Left ventricle myocardium superior (tissue), 1 donor: ENCODE measurements at regions not wholly inside any gene's neighbourhood (a gene's known extent, or its start where the extent isn't known, plus 50 kb on each side); places are given as distances from the start of the nearest gene placed in this dataset.
"Not testable (repeated sequence)": the region's sequence is repeated elsewhere in the genome, so short reads cannot be mapped to it uniquely, and the experiment has no call there.

Experiments
- ATAC-seq: fragments of 200-7000 bp; cut with Tn5 transposase; one replicate; pipeline ENCODE4 v1.9.1; 2020; ENCODE audit warnings: mild to moderate bottlenecking, moderate library complexity
- DNase-seq: peaks from one replicate; pipeline ENCODE4 v3.0.0-alpha.2; 2020
- intact Hi-C: fragments of 100-400 bp; cut with micrococcal nuclease; formaldehyde crosslinking; loops from one replicate; pipeline ENCODE4 v1.11.0; 2022
- donor health status: DM: no; HTN: yes; CAD: no; lungs with severe emphysema.

DNA sequence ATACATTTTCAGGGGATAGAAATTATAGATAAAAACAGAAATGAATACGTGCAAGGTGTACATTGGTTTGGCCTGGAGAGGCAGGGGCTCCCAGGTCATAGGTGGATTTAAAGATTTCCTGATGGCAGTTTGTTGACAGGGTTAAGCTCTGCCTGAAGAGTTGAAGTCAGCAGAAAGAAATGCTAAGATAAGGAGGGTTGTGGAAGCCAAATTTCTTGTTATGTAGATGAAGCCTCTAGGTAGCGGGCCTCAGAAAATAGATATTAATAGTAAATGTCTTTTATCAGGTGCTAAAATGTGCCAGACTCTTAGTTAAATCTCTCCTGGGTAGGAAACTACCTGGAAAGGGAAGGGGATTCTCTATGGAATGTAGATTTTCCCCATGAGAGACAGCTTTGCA, 188.8 kb downstream of the CDH26 start:
- DNase-seq, result no peak
- peak; percentile 72 for ATAC-seq
- intact Hi-C loops, result no loop called here

DNA sequence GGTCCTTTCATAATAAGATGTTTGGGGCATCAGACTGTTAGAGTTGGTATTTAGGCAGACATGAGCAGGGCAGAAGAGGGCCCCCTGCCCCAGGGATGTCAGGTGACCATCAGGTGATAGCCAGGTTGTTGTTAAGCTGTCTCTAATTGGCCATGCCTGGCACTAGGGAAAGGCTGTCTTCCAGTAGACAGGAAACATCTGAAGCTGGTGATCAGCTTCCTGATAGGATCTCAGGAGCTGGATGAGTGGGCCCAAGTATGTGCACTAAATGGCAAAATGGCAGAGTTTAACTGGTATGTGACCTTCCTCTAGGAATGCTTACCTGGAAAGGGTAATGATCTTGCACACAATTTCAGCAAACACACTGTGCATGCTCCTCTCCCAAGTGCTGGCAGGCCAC, 190.7 kb downstream of the CDH26 start:
- DNase-seq, result no peak
- intact Hi-C loops, result no loop called here
- no peak for ATAC-seq

DNA sequence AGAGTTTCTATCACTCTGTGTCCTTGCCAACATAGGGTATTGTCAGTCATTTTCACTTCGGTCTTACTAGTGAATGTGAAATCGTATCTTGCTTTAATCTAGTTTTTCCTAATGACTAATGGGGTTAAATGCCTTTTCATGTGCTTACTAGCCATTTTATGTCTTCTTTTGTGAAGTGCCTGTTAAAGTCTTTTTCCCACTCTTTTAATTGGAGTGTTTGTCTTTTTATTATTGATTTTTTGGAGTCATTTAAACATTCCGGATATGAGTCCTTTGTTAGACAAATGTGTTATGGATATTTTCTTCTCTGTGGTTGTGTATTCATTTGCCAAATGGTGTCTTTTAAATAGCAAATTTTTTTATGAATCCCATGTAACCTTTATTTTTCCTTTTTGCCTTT, 194.6 kb downstream of the CDH26 start:
- ATAC-seq (no peak), DNase-seq (no peak)
- intact Hi-C loops, result no loop called here

DNA sequence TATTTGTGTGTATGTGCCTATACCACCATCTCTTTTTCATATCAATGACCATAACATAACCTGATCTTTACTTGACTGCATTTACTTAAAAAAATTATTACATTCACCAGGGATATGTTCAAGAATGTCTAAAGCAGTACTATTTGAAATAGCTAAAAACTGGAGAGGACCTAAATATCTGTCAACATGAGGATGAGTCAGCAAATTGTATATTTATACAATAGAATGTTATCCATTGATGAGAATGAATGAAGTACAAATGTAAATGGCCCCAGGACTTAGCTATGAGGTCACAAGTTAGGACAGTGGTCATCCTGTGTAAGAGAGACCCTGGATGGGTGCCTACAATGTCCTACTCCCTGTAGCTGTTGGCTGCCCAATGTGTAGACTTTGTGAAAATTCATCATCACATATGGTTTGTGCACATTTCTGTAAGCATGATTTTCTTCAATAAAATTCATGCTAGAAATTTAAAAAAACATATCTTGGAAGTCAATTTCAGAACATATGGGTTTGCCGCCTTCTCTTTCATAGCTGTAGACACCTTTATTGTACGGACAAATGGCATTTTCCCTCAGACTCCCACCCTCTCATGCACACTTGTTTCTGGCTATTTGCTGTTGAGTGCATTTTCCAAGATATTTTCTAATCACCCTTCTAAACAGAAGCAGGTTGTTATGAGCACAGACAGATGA, 202.4 kb downstream of the CDH26 start:
- ATAC-seq (no peak), DNase-seq (no peak)
- intact Hi-C loops, result no loop called here

DNA sequence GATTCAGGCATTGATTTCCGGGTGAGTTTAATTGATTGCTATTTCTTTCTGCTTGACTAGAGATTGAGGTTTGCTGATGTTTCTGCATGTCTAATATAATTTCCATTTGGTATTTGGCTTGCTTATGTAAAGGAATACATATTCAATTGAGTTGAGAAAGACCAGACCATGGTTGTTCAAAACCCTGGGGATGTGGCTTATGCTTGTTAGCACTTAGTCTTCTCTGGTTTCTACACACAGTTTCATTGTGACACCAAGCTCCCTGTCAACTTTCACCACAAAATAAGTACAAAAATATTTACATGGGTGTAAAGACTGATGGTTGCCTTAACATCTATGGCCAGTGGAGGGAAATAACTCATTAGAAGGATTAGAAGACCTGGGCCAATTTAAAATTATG, 209.6 kb downstream of the CDH26 start:
- intact Hi-C loops, result no loop called here
- DNase-seq, result no peak
- no peak for ATAC-seq

DNA sequence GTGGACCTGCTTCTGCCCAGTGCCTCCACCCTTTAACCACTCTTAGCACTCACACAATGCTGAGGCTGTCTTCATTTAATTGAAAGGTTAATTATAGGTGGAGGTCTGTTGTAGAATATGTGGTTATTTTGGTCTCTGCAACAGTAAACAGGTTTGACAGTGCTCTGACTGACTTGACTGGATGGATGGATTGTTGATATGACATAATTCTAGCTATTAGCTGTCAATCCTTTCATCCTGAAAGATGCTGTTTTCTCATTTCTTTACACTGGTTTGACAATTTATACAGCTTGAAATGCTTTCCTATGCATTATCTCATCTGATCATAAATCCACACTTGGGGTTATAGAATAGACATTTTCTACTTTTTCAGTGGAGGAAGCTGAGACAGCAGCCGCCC, 210.7 kb downstream of the CDH26 start:
- DNase-seq (no peak), ATAC-seq (no peak)
- intact Hi-C loops, result no loop called here

DNA sequence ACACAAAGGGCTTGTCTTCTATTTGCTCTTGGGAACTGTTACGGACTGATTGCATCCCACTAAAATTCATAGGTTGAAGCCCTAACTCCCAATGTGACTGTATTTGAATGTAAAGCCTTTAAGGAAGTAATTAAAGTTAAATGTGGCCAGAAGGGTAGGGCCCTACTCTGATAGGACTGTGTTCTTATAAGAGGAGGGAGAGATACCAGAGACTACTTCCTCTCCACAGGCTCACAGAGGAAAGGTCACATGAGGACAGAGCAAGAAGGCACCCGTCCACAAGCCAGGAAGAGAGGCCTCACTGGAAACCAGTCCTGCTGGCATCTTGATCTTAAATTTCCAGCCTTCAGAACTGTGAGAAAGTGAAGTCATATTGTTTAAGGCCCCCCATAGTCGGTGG, 211.9 kb downstream of the CDH26 start:
- ATAC-seq, result no peak
- DNase-seq, result no peak
- intact Hi-C loops, result no loop called here

DNA sequence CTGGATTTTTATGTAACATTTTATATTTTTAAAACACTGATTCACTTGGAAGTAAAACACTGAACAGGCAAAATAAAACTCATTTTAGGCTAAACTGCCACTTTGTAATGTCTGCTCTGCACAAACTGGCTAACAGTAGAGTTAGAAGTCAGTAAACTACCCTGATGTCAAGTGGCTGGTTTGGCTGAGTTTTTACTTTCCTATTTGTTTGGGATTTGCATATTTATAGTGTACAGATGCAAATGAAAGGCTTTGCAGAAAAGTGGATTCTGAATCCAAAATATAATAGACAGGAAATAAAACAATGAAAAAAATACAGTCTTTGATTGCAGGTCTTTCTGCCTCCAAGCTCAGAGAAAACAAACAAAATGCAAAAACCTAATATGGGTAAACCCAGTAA, 213.1 kb downstream of the CDH26 start:
- no peak for ATAC-seq
- DNase-seq, result no peak
- intact Hi-C loops, result no loop called here

DNA sequence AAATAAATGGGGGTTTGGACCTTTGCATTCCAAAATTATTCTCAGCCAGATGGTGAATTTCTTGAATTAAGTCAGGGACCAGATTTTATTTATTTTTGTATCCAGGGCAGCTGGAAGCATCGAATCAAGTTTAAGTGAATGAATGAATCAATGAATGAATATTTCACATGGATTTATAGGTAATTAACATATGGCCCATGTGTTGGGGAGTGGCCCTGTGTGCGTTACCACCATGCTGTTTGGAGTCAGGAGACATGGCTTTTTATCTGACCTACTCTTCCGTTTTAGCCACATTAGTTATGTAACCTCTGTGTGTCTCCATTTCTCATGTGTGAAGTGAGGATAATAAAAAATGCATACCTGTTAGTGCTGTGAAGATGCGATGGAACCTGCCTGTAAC, 213.5 kb downstream of the CDH26 start:
- ATAC-seq (no peak), DNase-seq (no peak)
- intact Hi-C loops, result no loop called here

DNA sequence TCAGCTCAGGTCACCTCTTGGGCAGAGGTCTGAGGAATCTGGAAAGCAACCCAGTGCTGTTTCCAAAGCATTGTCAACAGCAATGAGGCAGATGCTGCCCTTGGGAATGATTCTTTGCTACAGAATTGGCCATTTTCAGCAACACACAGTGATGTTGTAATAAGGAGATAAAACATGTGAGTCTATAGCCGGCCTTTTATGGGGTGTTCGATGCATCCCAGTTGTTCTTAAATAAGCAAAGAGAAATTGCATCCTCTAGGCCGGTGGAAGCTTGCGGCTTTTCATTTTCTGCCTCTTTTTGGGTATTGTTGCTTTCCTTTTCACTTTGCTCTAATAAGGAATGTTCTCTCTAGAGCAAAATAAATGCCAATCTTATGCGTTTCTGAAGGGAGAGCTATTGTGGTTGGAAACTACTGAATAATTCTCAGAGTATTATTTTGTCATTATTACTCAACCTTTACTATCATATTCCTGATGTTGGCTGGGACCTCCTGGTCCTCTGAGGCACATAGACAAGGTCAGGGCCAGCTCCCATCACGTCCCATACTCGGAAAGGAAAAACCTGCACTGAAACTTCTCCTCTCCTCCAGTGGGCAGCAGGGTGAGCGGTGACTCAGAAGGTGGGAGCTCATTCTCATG, 214.2 kb downstream of the CDH26 start:
- intact Hi-C loops, result no loop called here
- no peak for DNase-seq
- ATAC-seq, result peak; percentile 47

DNA sequence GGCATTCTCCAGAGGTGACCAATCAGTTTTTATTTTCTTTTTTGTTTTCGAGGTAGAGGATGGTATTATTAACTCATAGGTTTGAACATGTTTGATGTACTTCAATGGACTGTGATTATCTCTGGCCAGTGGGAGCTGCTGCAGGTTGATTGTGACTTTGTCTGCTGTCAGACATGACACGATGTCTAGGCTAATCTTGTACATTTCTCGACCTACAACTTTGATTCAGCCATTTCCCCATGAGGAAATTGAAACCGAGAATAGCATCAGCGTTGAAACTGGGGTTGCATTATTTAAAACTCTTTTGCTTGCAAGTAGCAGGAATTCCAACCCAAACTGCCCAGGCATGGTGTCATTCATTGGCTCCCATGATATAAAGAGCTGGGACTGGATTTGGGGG, 218.9 kb downstream of the CDH26 start:
- DNase-seq (no peak), ATAC-seq (no peak)
- intact Hi-C loops, result no loop called here

DNA sequence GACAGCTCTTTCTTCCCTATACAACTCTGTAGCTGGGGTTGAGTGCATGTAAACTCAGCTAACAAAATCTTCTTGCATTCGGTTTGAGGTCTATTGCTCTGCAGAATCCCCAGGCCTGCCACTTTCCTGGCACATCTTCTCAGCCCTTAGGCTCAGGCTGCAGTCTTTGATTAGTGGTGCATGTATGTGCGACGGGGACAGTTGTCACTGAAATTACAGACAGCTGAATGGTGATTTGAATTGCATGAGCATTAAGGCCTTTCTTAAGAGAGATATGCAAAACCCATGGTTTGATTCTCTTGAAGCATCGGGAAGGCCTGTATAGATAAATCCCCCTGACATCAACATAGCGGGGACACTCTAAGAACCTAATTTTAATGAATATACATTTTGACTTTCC, 222.8 kb downstream of the CDH26 start:
- intact Hi-C loops, result no loop called here
- DNase-seq (no peak), ATAC-seq (no peak)

DNA sequence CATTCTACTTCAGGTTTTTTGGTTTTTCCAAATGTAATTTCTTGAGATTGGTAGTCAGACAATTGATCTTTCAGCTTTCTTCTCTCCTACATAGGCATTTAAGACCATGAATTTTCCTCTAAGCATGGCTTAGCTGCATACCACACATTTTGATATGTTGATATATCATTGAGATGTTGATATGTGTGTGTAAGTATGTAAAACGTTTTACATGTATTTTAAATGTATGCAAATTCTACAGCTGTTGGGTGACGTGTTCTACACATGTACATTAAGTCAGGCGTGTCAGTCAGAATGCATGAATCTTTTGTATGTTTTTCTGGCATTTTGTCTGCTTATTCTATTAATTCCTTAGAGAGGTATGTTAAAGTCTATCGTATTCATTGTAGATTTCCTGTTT, 228.2 kb downstream of the CDH26 start:
- DNase-seq (no peak), ATAC-seq (no peak)
- intact Hi-C loops, result no loop called here

DNA sequence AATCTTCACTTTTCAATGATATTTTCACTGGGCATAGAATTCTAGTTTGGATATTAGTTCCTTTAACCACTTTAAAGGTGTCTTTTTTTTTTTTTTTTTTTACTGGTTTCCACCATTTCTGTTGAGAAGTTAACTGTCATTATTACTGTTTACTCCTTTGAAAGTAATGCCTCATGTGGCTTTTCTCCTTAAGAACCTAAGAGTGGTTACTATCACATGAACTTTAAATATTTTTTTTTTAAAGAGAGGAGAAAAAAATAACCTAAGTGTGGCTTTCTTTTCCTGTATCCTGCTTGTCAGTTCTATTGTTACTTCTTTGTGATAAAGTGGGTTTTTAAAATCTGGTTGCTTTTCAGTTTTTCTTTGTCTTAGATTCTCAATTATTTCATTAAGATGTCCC, 229.5 kb downstream of the CDH26 start:
- intact Hi-C loops, result no loop called here
- DNase-seq (no peak), ATAC-seq (no peak)

DNA sequence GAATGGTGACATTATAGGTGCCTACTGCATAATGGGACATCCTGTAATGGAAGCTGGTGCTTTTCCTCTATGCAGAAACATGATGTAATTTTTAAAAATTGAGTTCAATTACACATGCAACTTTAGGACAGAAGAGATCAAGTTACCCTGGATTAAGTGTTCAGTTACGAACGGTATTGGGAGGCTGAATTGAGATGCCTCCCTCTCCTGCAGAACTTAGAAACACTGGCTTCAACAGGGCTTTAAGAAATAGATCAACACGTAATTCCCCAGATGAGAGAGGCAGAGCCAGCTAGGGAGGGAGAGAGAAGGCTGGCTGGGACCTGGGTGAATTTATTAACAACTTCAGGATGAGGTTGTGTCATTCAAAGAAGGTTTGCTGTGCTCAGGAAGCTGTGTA, 232.8 kb downstream of the CDH26 start:
- DNase-seq (no peak), ATAC-seq (no peak)
- intact Hi-C loops, result no loop called here

DNA sequence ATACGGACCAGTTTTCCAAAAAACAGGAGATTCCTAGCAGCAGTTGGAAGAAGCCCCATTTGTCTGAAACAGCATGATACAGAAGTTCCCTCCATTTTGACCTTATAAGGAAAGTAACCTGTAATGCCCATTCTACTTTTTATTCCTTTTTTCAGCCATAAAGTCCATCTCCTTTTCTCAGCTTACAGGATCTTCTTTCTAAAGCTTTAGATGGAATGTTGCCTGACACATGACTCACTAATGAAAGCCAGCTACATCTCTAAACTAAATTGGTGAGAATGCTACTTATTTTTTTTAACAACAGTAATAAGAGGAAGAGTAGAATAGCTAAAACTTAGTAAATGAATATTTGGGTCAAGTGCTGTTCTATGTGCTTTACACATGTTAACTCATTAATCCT, 234.1 kb downstream of the CDH26 start:
- DNase-seq (no peak), ATAC-seq (no peak)
- intact Hi-C loops, result no loop called here

DNA sequence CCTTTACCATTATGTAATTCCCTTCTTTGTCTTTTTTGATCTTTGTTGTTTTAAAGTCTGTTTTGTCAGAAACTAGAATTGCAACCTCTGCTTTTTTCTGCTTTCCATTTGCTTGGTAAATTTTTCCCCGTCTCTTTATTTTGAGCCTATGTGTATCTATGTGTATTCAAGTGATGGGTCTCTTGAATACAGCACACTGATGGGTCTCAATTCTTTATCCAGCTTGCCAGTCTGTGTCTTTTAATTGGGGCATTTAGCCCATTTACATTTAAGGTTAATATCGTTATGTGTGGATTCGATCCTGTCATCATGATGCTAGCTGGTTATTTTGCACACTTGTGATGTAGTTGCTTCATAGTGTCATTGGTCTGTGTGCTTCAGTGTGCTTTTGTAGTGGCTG, 240.9 kb downstream of the CDH26 start:
- intact Hi-C loops, ATAC-seq, DNase-seq: not testable (repeated sequence)

DNA sequence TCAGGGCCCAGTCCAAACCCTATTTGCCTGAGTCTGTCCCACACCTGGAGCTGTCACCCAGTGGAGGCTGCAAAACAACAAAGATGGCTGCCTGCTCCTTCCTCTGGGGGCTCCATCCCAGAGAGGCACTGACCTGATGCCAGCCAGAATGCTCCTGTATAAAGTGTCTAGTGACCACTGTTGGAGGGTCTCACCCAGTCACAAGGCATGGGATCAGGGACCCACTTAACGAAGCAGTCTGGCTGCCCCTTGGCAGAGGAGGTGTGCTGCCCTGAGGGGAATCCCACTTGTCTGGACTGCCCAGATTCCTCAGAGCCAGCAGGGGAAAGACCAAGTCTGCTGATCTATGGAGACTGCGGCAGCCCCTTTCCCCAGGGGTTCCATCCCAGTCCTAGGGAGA, 241.6 kb downstream of the CDH26 start:
- no peak for DNase-seq

DNA sequence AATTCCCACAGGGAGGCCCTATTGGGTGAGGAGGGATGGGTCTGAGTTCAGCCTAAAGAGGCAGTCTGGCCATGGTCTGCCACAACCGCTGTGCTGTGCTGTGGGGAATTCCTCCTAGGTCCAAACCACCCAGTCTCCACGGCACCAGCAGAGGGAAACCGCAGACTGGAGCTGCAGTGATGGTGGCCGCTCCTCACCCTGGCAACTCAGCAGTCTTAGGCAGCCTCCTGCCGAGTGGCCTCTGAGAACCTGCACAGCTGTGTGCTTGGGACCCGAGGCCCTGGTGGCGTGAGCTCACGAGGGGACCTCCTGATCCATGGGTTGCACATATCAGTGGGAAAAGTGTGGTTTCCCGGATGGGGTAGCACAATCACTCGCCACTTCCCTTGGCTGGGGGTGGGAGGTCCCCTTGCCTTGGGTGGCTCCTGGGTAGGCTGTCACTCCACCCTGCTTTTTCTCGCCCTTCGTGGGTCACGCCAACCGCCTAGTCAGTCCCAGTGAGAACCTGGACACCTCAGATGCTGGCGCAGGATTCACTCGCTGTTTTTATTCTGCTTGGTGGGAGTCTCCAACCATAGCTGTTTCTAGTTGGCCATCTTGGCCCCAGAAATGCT, 242.2 kb downstream of the CDH26 start:
- ATAC-seq, result no peak
- DNase-seq, result no peak
- intact Hi-C loops, result no loop called here

More for the DNA sequence above, 241.6 kb downstream of the CDH26 start:
- ATAC-seq, result no peak
- intact Hi-C loops, result no loop called here

DNA sequence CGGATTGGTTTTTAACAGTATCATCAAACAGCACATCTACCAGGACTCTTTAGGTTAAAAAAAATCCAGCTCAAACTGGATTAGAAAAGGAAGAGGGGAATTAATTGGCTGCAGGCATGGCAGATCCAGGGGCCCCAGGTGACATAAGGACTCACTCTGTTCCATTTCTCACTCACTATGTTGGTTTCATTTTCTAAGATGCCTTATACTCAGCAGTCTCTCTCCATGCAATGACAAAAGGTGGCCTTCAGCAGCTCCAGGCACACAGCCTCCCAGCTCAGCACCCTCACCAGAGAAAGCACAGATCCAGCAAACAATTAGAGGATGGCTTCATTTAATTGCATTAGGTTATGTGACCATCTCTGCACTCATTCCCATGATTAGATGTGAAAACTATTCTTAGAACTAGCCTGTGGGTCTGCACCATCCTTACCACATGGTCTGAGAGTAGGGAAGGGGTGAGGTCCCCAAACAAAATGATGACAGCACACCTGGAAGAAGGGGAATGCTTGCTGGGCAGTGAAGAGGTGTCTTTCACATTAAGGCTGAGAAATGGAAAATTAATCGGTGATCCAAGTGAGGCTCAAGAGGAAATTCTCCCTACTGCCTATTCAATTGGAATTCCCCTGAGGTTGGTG, 243.1 kb downstream of the CDH26 start:
- intact Hi-C loops, result no loop called here
- peak; percentile 20 for ATAC-seq
- no peak for DNase-seq

DNA sequence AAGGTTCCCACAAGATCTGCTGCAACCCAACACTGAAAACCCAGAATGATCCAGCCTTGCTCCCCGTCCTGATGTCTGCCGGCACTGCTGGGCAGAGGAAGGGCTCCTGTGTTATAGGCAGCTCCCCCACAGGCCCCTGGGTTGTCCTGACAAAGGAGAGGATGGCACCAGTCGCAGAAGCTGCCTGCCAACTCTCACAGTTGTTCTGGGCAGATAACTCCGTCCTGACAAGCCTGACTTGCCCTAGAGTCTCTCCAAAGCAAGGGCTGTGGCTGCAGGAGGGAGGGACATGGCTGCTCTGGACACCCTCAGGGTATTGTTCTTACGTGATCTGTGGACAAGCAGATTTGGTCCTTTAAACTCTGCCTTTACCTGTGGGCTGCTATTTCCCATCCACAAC, 243.8 kb downstream of the CDH26 start:
- peak; percentile 96 for ATAC-seq

More for the DNA sequence above, 243.8 kb downstream of the CDH26 start:
- intact Hi-C loops, result no loop called here
- peak; percentile 52 for DNase-seq
